NCI-H460 (cell line): ENCODE measurements at regions not wholly inside any gene's neighbourhood (a gene's known extent, or its start where the extent isn't known, plus 50 kb on each side); places are given as distances from the start of the nearest gene placed in this dataset.

Source experiments
- DNase-seq: peaks from one replicate; pipeline ENCODE4 v3.0.0-alpha.2; 2016; ENCODE audit warnings: low read depth; ENCODE audit errors: extremely low read depth

DNA sequence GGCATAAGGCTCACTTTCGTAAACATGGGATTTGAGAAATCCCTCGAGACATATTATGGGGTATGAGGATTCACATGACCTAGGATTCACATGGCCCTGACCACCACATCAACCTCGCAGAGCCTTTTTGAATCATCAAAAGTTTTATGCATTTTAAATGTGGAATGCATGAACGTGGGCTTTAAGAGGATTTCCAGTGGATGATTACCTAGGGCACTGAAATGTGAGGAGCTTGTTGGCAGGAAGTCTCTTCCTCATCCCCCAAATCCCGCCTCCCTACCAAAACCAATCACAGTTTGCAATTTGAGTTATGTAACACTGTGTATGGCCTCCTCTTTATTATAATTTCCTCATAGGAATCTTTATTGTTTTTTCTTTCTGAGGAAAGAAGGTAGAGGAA, 659.6 kb upstream of the TBX3 start:
- DNase-seq, result no peak

DNA sequence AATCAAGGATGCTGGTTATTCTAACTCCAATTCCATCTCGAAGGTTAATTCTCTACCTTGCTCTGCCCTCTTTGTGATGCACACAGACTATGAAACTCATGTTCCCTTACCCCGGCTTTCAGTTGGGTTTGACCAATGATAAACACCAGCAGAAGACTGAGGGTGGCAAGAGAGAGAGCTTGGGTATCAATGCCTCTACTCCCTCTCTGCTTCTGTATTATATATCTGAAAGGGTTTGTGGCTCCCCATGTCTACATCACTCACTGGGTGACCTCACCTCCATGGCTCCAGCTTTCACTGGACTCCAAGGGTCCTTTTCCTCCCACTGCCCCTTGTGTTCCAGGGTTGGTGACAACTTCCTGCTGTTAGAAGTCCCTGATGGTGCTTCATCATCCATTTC, 659.0 kb upstream of the TBX3 start:
- no peak for DNase-seq

DNA sequence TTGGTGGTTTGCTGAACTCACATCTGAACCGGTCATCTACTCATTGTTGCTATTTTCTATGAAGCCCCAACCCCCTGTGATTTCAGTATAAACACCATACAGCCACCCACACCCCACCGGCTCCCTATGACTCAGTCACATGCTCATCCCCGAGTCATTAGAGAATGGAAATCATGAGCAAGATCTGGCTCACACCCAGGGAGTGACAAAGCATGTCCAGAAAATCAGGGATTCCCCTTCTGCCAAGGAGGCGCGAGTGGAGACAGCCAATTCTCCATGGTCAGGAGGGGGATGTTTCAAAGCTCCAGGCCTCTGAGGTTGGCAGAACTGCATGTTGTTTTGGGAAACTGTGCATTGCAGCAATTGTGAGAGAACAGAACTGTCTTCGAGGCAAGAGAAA, 657.5 kb upstream of the TBX3 start:
- peak; percentile 85 for DNase-seq

DNA sequence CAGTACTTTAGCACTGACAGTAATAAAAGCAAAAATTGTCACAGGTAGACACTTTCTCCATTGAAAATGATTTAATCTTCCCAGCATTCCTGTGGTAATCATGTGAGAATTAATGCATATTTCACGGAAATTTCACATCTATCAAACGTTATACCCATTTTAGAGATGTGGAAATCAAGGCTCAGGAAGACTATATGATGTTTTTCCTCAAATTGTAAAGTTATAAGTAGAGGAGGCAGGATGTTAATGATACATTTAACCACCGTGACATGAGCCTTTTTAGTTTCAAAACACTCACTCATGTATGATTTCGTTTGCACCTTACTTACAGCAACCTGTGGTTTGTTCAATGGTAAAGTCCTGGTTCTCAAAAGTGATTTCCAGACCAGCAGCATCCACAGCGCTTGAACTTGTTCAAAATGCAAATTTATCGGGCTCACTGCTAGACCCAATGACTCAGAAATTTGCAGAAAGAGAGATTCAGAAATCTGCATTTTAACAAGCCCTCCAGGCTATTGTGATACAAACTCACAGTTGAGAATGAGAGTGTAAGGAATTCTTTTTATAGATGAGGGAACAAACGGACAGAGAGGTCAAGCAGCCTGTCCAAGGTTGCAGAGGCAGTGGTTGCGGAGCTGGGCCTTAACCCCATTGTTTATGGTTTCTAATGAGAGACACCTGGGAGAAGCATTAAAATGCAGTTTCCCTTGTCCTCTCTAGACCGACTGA, 654.8 kb upstream of the TBX3 start:
- no peak for DNase-seq

DNA sequence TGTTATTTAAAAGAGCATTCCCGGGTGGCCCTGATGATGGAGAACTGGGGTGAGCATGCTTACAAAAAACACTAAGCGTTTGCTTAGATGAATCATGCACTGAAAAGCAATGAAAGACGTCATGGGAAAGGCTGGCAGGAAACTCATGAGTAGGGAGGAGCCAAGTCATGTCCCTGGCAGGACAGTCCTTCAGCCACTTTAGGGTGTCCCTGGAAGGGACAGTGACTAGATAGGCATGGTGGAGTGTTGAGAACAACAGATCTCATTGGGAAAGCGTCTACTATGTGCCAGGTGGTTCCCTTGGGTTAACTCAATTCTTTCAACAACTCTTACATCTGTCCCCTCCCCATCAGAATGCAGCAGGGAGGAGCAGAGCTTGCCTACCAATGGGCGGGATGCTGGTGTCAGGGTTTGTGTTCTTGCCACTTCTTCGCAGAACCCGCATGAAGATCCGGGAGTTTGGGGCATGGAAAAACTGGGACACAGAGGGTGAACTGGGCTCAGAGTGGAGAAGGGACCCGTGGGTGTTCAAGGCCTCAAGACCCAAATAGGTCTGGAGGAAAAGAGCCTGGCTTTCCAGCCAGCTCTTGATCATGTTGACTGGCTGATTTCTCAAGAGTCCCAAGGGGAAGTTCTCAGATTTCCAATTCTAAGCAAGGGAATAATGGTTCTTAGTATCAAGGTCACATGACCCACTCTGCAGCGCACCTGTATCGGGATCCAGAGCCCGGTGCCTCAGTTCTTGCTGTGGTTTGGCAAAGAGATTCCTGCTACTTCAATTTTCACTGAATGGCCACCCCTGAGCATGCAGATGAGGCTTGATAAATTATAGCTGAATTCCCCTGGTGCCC, 653.9 kb upstream of the TBX3 start:
- DNase-seq, result peak; percentile 92

DNA sequence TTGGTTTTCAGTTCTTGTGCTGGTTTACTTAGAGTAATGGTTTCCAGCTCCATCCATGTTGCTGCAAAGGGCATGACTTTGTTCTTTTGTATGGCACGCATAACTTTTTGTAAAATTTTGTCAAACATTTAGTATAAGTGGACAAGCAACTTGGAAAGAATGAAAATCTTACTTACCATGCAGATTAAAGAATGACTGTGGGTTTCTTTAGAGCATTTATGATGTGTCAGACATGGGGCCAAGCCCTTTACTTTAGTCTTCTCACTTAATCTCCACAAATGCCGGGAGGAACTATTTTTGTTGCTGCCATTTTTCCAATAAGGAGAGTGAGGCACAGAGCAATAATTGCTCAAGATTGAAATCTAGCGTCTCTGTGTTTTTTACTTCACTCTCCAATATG, 652.5 kb upstream of the TBX3 start:
- no peak for DNase-seq

DNA sequence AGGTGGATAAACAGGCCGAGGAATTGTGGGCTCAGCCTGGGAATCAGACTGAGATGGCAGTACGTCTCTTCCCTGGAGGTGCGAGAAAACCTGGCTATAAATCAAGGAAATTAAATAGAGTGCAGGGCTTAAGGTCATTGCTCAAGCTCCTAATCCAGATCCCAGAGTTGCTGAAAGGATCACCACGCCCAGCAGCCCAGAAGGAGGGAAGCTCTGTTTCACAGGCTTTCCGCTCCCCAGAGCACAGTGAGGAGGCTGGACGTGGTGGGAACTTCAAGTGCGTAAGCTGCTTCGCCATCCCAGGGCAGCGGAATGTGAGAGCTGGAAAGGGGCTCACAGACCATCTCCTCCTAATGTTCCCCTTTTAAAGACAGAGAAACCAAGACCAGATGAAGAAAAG, 651.6 kb upstream of the TBX3 start:
- no peak for DNase-seq

DNA sequence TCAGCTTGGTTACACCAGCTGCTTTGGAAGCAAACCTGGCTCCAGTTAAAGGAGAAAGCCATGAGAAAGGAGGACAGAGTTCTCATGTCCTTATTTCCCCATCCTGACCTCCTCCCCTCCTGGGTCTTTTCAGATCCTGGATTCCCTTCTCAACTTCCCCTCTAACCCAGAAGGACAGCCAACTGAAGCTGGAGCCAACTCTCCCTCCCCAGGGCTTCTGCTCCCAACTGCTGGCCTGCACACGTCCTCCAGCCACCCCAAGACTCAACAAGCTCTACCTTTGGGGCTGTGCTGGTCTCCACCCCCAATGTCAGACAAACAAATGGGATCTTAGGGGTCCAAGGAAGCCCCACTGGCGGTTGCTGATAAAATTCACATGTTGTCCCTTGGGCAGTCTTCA, 651.1 kb upstream of the TBX3 start:
- no peak for DNase-seq

DNA sequence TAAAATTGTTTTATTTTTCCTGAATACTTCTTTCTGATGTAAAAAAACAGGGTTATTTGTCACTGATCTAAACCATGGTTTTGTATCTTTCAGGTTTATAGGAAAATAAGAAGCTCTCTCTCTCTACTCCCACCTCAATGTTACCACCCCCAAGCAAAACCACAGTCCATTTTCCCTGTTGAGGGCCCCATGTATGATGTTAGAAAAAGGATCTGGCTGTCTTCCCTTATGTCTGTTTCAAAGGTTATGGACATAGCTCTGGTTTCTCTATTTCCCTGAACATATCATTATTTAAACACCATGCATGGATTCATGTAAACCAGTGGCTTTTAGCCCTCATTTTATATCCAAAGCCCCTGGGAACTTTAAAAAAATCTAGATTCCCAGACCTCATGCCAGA, 649.0 kb upstream of the TBX3 start:
- no peak for DNase-seq

DNA sequence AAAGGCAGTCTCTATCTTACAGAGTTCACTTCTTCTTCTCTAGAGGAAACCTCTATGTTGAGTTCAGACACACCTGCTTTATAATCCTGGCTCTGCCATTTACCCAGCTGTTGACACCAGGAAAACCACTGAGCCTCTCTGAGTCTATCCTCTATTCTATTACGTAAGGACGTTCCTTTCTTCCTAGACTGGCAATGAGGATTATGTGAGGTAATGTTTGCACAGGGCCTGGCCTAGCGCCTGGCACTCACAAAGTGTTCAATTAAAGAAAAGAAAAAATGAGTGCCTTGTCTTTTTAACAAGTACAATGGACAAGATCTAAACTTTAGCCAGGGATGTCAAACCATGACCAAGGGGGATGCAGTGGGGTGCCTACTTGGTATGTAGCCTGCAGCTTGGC, 641.9 kb upstream of the TBX3 start:
- no peak for DNase-seq

DNA sequence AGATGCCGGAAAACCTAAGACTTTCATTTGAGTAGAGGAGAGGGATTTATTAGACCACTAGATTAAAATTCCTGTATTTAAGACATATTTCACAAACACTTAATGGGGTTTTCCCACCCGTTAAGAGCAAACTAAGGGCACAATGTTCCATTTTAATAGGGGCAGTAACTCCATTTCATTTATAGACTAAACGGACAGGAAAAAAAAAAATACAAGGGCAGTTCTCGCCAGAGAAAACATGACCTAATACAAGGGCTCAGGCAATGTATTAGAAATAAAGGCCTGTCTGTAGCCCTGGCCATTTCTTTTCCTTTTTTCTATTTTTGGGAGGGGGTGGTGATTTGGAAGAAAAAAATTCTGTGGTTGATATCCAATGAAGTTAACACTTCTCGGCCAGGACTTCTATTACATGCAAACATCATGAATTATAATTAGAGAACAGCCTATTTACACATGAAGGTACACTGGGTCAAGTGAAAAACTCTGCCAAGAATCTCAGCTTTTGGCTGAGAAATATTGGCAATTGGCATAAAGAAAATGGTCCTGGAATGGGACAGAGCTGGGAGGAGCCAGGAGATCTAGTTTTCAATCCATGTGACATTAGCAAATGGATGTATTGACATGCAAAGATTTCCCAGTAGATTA, 641.1 kb upstream of the TBX3 start:
- no peak for DNase-seq

DNA sequence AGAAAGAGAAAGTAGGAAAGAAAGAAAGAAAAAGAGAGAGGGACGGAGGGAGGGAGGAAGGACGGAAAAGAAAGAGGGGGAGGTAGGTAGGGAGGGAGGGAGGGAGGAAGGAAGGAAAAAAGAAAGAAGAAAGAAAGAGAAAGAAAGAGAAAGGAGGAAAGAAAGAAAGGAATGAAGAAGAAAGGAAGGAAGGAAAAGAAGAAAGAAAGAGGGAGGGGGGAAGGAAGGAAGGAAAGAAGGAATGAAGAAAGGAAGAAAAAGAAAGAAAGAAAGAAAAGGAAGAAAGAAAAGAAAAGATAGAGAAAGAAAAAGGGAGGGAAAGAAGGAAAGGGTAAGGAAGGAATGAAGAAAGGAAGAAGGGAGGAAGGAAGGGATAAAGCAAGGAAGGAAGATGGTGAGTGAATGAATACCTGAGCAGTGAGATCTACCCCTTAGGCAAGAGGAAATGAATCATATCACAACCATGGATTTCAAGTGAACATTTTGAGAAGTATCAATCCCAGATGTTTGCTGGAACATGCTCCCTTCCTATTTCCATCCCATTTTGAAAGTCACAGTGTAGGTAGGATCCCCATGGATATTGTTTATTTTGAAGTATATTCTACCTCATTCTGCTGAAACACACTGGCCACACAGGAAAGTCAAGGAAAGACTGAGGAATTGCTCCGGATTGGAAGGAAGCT, 639.4 kb upstream of the TBX3 start:
- DNase-seq, result no peak

DNA sequence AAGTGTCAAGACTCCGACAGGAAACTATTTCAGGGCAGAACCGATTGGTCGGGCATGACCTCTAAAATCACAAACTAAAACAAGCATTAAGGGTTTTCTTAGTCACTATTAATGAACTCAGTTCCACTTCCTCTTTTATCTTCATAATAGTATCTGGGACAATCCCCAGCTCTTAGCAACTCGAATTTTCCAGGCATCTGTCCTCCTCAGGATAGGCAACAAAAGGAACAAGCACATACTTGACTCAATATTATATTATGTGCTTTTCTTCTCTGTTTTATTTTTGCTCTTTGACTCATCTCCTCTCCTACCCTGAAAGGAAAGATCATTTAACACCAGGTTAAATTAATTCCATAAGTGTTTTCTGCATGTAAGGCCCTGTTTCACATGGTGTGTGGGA, 638.3 kb upstream of the TBX3 start:
- DNase-seq, result no peak

DNA sequence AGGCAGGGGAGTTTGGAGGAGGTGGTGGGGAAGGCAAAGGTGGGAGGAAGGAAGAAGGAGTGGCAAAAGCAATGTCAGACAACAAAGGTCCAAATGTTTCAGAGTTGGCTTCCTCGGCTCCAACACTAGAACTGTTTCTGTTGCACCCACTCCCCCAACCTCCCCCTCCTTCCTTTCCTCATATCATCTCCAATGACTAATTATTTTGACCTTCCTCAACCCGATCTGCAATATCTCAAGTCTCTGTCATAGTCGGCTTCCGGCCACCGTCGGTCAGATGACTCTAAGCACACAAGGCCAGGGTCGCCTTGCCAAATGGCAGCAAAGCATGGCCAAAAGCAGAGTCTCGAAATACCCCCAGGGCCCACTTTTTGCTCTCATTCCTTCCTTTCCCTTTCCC, 637.0 kb upstream of the TBX3 start:
- no peak for DNase-seq

DNA sequence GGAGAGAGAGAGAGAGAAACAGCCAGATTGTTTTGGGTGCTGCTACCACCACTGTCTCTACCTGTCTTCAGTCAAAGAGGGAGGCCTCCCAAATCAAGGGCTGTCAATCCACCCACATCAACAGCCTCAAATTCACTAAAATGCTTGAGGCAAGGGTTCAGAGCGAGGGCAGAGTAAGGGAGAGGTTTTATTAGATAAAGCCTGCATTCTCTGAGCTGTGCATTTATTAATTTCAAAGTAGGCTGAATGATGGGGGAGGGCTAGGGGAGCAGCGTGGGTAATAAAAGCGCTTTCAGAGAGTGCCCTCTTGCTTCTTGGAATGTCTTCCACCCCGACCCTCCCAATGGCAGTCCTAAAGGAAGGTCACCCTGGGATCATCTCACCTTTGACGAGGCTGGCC, 636.5 kb upstream of the TBX3 start:
- no peak for DNase-seq

DNA sequence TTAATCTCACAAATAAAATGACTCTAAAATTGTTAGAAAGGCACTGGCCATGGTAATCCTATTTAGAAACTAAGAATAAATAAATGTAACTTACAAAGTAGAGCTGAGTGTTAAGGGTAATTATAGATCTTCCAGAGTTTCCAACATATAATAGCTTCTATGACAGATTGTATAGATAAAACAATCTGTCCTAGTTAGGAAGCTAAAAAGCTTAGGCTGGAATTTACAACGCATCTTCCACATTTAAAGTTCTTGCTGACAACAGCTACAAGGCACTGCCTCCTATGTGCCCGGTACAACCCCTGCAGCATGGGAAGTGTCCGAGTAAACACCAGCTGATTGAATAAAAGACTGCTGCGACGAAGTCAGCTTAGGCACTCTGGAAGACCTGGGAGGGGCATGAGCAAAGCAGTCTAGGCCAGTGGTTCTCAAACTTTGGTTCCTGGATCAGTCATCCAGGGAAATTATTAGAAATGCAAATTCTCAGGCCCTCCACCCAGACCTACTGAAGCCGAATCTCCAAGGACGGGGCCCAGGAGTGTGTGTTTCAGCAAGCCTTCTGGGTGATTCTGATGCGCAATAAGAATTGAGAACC, 635.6 kb upstream of the TBX3 start:
- no peak for DNase-seq

DNA sequence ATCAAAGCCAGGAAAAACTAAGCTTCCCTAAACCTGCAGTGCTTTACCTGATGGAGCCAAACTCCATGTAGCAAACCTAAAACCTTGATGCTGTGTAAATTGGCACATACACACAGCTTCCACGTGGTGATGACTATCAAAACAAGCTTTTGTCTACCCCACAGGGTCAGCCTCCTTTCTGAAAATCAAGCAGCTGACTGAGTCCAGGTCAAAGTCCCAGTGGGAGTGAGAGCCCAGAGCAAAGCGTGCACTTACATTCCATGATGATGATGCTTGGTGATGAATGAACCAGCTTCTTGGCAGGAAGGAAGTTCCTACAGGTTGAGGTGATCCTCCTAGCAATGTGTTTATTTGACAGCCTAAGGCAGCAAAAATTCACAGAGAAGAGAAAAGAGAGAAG, 630.0 kb upstream of the TBX3 start:
- DNase-seq, result no peak

DNA sequence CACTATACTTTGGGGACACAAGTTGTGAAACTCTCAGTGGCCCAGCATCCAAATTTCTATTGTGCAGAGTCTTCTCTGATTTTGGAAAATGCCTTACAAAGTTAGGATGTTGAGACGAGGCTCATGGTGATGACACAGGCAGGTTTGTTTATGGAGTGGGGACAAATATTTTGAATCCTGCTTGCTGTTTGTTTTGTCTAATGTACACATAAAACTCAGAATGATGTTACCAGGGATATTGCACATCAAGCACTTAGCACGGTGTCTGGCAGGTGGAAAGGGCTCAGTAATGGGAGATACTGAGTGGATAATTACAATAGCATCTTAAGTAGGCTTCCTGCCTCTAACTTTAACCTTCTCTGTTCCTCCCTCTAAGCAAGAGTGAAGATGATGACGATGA, 628.9 kb upstream of the TBX3 start:
- DNase-seq, result no peak

DNA sequence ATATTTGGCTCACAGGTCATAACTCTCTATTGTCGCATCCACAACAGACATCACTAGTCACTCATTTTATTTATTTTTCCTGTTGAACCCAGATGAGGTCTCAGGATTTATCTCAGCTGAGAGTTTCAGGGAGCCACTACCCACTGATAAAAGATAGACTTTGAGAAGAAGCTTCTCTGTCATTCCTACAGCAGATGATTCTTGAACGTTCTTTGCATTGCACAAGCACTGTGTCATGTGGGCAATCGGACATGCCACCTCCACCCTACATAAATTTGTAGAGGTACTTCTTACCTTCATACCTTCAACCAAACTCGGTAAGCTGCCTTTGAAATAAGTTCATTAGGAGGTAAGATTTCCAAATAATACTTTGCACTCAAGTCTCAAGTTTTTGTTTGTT, 627.9 kb upstream of the TBX3 start:
- DNase-seq, result no peak

DNA sequence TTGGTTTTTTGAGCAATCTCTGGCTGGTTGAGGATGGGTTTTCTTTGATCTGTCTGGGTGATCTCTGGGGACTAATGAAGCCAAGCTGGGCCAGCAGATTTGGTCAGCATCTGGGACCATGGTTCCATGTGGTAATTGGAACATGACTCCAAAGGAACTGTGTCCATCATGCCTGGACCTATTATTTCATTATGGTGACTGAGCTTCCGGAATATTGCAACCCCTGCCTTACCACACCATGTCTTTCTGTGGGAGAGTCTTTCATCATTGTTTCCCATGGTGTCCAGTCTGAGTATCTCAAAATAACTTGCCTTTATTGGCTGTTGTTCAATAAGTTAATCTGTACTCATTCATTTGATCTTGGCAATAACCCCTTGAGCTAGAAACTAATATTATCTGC, 624.9 kb upstream of the TBX3 start:
- no peak for DNase-seq

DNA sequence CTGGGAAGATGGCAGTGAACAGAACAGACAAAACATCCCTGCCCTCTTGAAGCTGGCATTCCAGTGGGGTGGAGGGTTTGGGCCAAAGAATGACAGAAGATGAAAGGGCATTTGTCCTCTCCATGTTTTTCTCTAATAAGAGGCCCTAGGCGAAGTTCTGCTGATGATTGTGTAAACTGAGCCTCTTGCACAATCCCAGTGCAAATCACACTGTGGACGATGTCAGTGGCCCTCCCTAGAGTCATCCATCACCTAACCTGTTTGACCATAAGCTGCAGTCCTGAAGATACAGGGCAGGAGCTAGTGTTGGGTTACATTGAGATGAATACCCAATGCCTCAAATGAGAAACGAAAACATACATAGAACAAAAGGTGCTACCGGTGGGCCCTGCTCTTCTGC, 622.4 kb upstream of the TBX3 start:
- no peak for DNase-seq
